CD4-positive, alpha-beta memory T cell (primary cell): ENCODE measurements at regions not wholly inside any gene's neighbourhood (a gene's known extent, or its start where the extent isn't known, plus 50 kb on each side); places are given as distances from the start of the nearest gene placed in this dataset.

Experiments
- CTCF ChIA-PET: fragments of 350-600 bp; sonication (Branson Sonifier 250); formaldehyde crosslinking; loops from one replicate; lab custom pipeline; 2021; ENCODE audit warnings: inconsistent platforms; ENCODE audit not compliant: partially characterized antibody; lab: Charles Lee
- POLR2A ChIA-PET: fragments of 350-600 bp; sonication (Branson Sonifier 250); formaldehyde crosslinking; loops from one replicate; lab custom pipeline; 2021; ENCODE audit not compliant: partially characterized antibody; lab: Charles Lee
- DNase-seq, 5 donors: peaks; one replicate each; pipeline versions ENCODE4 v3.0.0 to v3.0.0-alpha.2; 2020 to 2022; ENCODE audit warnings: mixed read lengths in 1 of 5
- H3K27ac ChIP-seq: one replicate; pipeline ENCODE4 v1.7.0; 2013; ENCODE audit warnings: low read depth, low read length
- H3K27me3 ChIP-seq: 2 replicates; pipeline ENCODE4 v1.7.0; 2013; ENCODE audit warnings: mild to moderate bottlenecking, low read length, moderate library complexity; ENCODE audit not compliant: insufficient read depth
- H3K36me3 ChIP-seq: 2 replicates; pipeline ENCODE4 v1.7.0; 2013; ENCODE audit warnings: mild to moderate bottlenecking, low read length, moderate library complexity; ENCODE audit not compliant: insufficient read depth
- H3K4me1 ChIP-seq: 2 replicates; pipeline ENCODE4 v1.7.0; 2013; ENCODE audit warnings: mild to moderate bottlenecking, low read length, moderate library complexity; ENCODE audit not compliant: insufficient read depth
- H3K4me3 ChIP-seq, 2 donors: one replicate each; pipeline ENCODE4 v1.7.0; 2013; ENCODE audit warnings: low read length in 2 of 2, mild to moderate bottlenecking in 1 of 2
- H3K9me3 ChIP-seq, 2 donors: one replicate each; pipeline ENCODE4 v1.7.0; 2013; ENCODE audit warnings: low read length in 2 of 2, control low read depth in 1 of 2; ENCODE audit not compliant: control insufficient read depth in 1 of 2
- H3K27ac Mint-ChIP-seq, 7 donors: one replicate each; pipeline ENCODE4 v1.8.0; 2020 to 2021; ENCODE audit warnings: mixed read lengths in 7 of 7, mild to moderate bottlenecking in 6 of 7, inconsistent platforms in 3 of 7, moderate library complexity in 3 of 7
- H3K27me3 Mint-ChIP-seq, 2 donors: one replicate each; pipeline ENCODE4 v1.8.0; 2020 to 2021; ENCODE audit warnings: mixed read lengths in 2 of 2
- H3K36me3 Mint-ChIP-seq, 2 donors: one replicate each; pipeline ENCODE4 v1.8.0; 2020 to 2021; ENCODE audit warnings: mixed read lengths in 2 of 2, inconsistent platforms in 1 of 2, mild to moderate bottlenecking in 1 of 2
- H3K4me1 Mint-ChIP-seq, 4 donors: one replicate each; pipeline ENCODE4 v1.8.0; 2020 to 2021; ENCODE audit warnings: mixed read lengths in 4 of 4, mild to moderate bottlenecking in 1 of 4
- H3K4me3 Mint-ChIP-seq, 8 donors: one replicate each; pipeline ENCODE4 v1.8.0; 2020 to 2021; ENCODE audit warnings: mixed read lengths in 8 of 8, mild to moderate bottlenecking in 7 of 8, moderate library complexity in 6 of 8, inconsistent platforms in 3 of 8
- H3K9me3 Mint-ChIP-seq, 8 donors: one replicate each; pipeline ENCODE4 v1.8.0; 2020 to 2021; ENCODE audit warnings: mixed read lengths in 8 of 8, mild to moderate bottlenecking in 5 of 8, inconsistent platforms in 3 of 8, moderate library complexity in 1 of 8
- intact Hi-C: fragments of 100-400 bp; cut with micrococcal nuclease; formaldehyde crosslinking; loops from one replicate; pipeline ENCODE4 v1.15.1; 2023

- no peak for DNase-seq
- Histone ChIP-seq H3K4me3 (no peak overlapping the region), H3K27ac (no peak overlapping the region), H3K4me1 (no peaks in the 10 kb centered on the region), H3K9me3 (peaks cover 0 to 5% of the 10 kb centered on the region in 2 donors), H3K36me3 (no peaks in the 10 kb centered on the region), H3K27me3 (no peaks in the 10 kb centered on the region)
- no peaks in the 10 kb centered on the region for H3K36me3 Mint-ChIP-seq
- ChIA-PET CTCF (no interaction called here), POLR2A (no interaction called here)
- H3K4me1 Mint-ChIP-seq: no peaks in the 10 kb centered on the region
- H3K9me3 Mint-ChIP-seq: peaks cover 0 to 24% (median 10%) of the 10 kb centered on the region in 8 donors
- no peak overlapping the region for H3K4me3 Mint-ChIP-seq
- H3K27ac Mint-ChIP-seq: no peak overlapping the region
- no peaks in the 10 kb centered on the region for H3K27me3 Mint-ChIP-seq
- intact Hi-C loops: no loop called here
Measured at GRCh38 chr1:79796434-79796833, 789.9 kb upstream of the ADGRL4 start.

- Mint-ChIP-seq H3K27ac (no peak overlapping the region), H3K27me3 (no peaks in the 10 kb centered on the region), H3K4me3 (no peak overlapping the region), H3K36me3 (no peaks in the 10 kb centered on the region), H3K9me3 (peaks cover 0 to 42% (median 11%) of the 10 kb centered on the region in 8 donors), H3K4me1 (no peaks in the 10 kb centered on the region)
- Histone ChIP-seq H3K27me3 (no peaks in the 10 kb centered on the region), H3K9me3 (peaks cover 0 to 5% of the 10 kb centered on the region in 2 donors), H3K27ac (no peak overlapping the region), H3K4me3 (no peak overlapping the region), H3K36me3 (no peaks in the 10 kb centered on the region), H3K4me1 (no peaks in the 10 kb centered on the region)
- CTCF ChIA-PET: no interaction called here
- no peak for DNase-seq
- intact Hi-C loops: no loop called here
- POLR2A ChIA-PET: no interaction called here
Measured at GRCh38 chr1:79792219-79792930, 785.8 kb upstream of the ADGRL4 start.

- ChIA-PET POLR2A (no interaction called here), CTCF (no interaction called here)
- Mint-ChIP-seq H3K27me3 (no peaks in the 10 kb centered on the region), H3K36me3 (no peaks in the 10 kb centered on the region), H3K4me1 (no peaks in the 10 kb centered on the region), H3K4me3 (no peak overlapping the region), H3K9me3 (peaks cover 0 to 41% (median 9%) of the 10 kb centered on the region in 8 donors), H3K27ac (no peak overlapping the region)
- DNase-seq: no peak
- H3K9me3 ChIP-seq: peaks cover 0 to 4% of the 10 kb centered on the region in 2 donors
- no peaks in the 10 kb centered on the region for H3K4me1 ChIP-seq
- H3K27me3 ChIP-seq: no peaks in the 10 kb centered on the region
- no peaks in the 10 kb centered on the region for H3K36me3 ChIP-seq
- no peak overlapping the region for H3K27ac ChIP-seq
- no peak overlapping the region for H3K4me3 ChIP-seq
- intact Hi-C loops: no loop called here
Measured at GRCh38 chr1:79791488-79792218, 785.1 kb upstream of the ADGRL4 start.

DNA sequence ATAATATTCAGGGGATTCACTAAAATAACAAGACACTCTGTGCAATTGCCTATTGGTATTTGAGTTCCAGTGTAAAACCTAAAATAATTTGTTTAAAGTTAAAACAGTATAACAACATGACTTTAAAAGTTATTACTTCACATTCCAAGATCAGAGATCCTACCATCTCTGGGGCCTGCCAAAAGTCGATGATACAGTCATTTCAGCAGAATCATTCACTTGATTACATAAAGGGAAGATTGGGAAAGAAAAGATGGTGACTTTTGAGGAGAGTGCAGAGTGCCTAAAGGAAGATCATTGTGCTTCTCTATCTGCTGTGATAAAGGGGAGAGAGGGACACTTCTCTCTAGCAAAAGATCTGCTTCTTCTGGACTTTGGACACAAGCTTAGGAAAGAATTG, 784.4 kb upstream of the ADGRL4 start:
- no peaks in the 10 kb centered on the region for H3K27me3 Mint-ChIP-seq
- no peaks in the 10 kb centered on the region for H3K4me1 Mint-ChIP-seq
- CTCF ChIA-PET: no interaction called here
- no peaks in the 10 kb centered on the region for H3K27me3 ChIP-seq
- no peaks in the 10 kb centered on the region for H3K36me3 ChIP-seq
- POLR2A ChIA-PET: no interaction called here
- no peaks in the 10 kb centered on the region for H3K36me3 Mint-ChIP-seq
- H3K4me1 ChIP-seq: no peaks in the 10 kb centered on the region
- no peak overlapping the region for H3K27ac ChIP-seq
- peaks cover 0 to 41% (median 9%) of the 10 kb centered on the region in 8 donors for H3K9me3 Mint-ChIP-seq
- H3K9me3 ChIP-seq: no peaks in the 10 kb centered on the region
- intact Hi-C loops: no loop called here
- H3K4me3 Mint-ChIP-seq: no peak overlapping the region
- H3K4me3 ChIP-seq: no peak overlapping the region
- no peak overlapping the region for H3K27ac Mint-ChIP-seq
- no peak for DNase-seq

GRCh38 chr1:79787631-79788030, 781.1 kb upstream of the ADGRL4 start:
- Mint-ChIP-seq H3K27ac (no peak overlapping the region), H3K4me1 (no peaks in the 10 kb centered on the region), H3K9me3 (peaks cover 3 to 22% (median 6%) of the 10 kb centered on the region in 8 donors), H3K27me3 (no peaks in the 10 kb centered on the region), H3K4me3 (no peak overlapping the region), H3K36me3 (no peaks in the 10 kb centered on the region)
- ChIA-PET POLR2A (no interaction called here), CTCF (no interaction called here)
- H3K9me3 ChIP-seq: no peaks in the 10 kb centered on the region
- no peak for DNase-seq
- H3K27ac ChIP-seq: no peak overlapping the region
- no peaks in the 10 kb centered on the region for H3K36me3 ChIP-seq
- H3K4me1 ChIP-seq: no peaks in the 10 kb centered on the region
- no peak overlapping the region for H3K4me3 ChIP-seq
- H3K27me3 ChIP-seq: no peaks in the 10 kb centered on the region
- intact Hi-C loops: no loop called here

DNA sequence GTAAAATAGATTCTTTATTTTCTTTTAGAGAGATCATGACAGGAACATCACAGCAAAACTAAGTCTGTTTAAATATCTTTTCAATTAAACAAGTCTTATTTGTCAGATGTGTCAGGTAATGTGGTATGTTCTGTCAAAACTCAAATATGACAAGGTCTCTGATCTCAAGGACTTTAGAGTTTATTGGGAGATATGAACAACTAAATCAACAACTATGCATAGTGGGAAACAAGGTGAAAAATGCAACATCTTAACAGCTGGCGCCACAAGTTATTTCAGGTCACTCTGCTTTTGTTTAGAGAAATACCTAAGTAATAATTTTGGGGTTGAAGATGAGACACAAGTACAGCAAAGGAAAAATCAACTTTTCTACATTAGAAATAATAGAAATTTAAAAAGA, 779.4 kb upstream of the ADGRL4 start:
- ChIA-PET POLR2A (no interaction called here), CTCF (no interaction called here)
- Histone ChIP-seq H3K36me3 (no peaks in the 10 kb centered on the region), H3K9me3 (no peaks in the 10 kb centered on the region), H3K4me1 (no peaks in the 10 kb centered on the region), H3K27ac (no peak overlapping the region), H3K27me3 (no peaks in the 10 kb centered on the region), H3K4me3 (no peak overlapping the region)
- H3K4me1 Mint-ChIP-seq: no peaks in the 10 kb centered on the region
- DNase-seq: no peak
- intact Hi-C loops: no loop called here
- H3K27me3 Mint-ChIP-seq: no peaks in the 10 kb centered on the region
- no peak overlapping the region for H3K4me3 Mint-ChIP-seq
- H3K36me3 Mint-ChIP-seq: no peaks in the 10 kb centered on the region
- H3K9me3 Mint-ChIP-seq: peaks cover 3 to 22% (median 6%) of the 10 kb centered on the region in 8 donors
- no peak overlapping the region for H3K27ac Mint-ChIP-seq

DNA sequence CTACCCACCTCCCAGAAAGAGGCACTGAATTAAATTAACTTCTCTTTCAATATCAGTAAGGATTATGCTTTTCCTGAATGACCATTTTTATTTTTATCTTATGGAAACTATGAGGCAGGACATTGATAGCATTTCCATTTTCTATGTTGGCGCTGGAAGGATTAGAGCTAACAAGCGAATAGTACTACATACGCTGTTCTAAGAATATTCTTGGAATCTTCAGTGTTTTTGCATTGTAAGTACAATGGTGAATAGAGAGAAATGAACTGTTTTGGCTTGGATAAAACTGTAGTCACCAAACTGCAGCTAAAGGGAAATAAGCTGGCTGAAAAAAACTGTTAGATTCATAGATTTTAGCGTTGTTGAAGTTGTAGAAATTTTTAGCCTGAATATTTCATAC, 779.0 kb upstream of the ADGRL4 start:
- Mint-ChIP-seq H3K9me3 (peaks cover 3 to 22% (median 4%) of the 10 kb centered on the region in 8 donors), H3K4me1 (no peaks in the 10 kb centered on the region), H3K27ac (no peak overlapping the region), H3K36me3 (no peaks in the 10 kb centered on the region), H3K4me3 (no peak overlapping the region), H3K27me3 (no peaks in the 10 kb centered on the region)
- intact Hi-C loops: no loop called here
- POLR2A ChIA-PET: no interaction called here
- Histone ChIP-seq H3K36me3 (no peaks in the 10 kb centered on the region), H3K4me3 (no peak overlapping the region), H3K9me3 (no peaks in the 10 kb centered on the region), H3K4me1 (no peaks in the 10 kb centered on the region), H3K27me3 (no peaks in the 10 kb centered on the region), H3K27ac (no peak overlapping the region)
- CTCF ChIA-PET: no interaction called here
- DNase-seq: no peak
